ENCODE measurements at regions not wholly inside any gene's neighbourhood (a gene's known extent, or its start where the extent isn't known, plus 50 kb on each side); places are given as distances from the start of the nearest gene placed in this dataset.

GRCh38 chr10:44233561-44234482, 151.1 kb downstream of the CXCL12 start:
- peaks cover 8% of the 10 kb centered on the region for H3K27me3 Mint-ChIP-seq (ENCODE audit: low read depth)
- no peak overlapping the region for H3K4me3 Mint-ChIP-seq

GRCh38 chr10:44217274-44217820, 167.6 kb downstream of the CXCL12 start:
- no peak for DNase-seq
- Mint-ChIP-seq H3K4me3 (no peak overlapping the region), H3K36me3 (ENCODE audit: insufficient read depth) (no peaks in the 10 kb centered on the region), H3K9me3 (peaks cover 14% of the 10 kb centered on the region), H3K4me1 (ENCODE audit: low read depth) (no peaks in the 10 kb centered on the region), H3K27me3 (ENCODE audit: low read depth) (no peaks in the 10 kb centered on the region)
- no peak for ATAC-seq

More at GRCh38 chr10:44233561-44234482, 151.1 kb downstream of the CXCL12 start:
- peaks cover 8% of the 10 kb centered on the region for H3K9me3 Mint-ChIP-seq
- DNase-seq (no peak), ATAC-seq (no peak)
- H3K4me1 Mint-ChIP-seq (ENCODE audit: low read depth), result no peaks in the 10 kb centered on the region
- H3K36me3 Mint-ChIP-seq (ENCODE audit: insufficient read depth), result no peaks in the 10 kb centered on the region

GRCh38 chr10:44216073-44216472, 168.8 kb downstream of the CXCL12 start:
- ATAC-seq, result no peak
- Mint-ChIP-seq H3K9me3 (peaks cover 10% of the 10 kb centered on the region), H3K4me1 (ENCODE audit: low read depth) (no peaks in the 10 kb centered on the region), H3K36me3 (ENCODE audit: insufficient read depth) (no peaks in the 10 kb centered on the region), H3K4me3 (no peak overlapping the region), H3K27me3 (ENCODE audit: low read depth) (no peaks in the 10 kb centered on the region)
- no peak for DNase-seq

- peaks cover 10% of the 10 kb centered on the region for H3K9me3 Mint-ChIP-seq
Observed at GRCh38 chr10:44209811-44210210, 175.1 kb downstream of the CXCL12 start.

GRCh38 chr10:44207160-44207559, 177.7 kb downstream of the CXCL12 start:
- Mint-ChIP-seq H3K27me3 (ENCODE audit: low read depth) (peaks cover 14% of the 10 kb centered on the region), H3K4me1 (ENCODE audit: low read depth) (no peaks in the 10 kb centered on the region), H3K9me3 (no peaks in the 10 kb centered on the region), H3K4me3 (no peak overlapping the region), H3K36me3 (ENCODE audit: insufficient read depth) (no peaks in the 10 kb centered on the region)
- DNase-seq (no peak), ATAC-seq (no peak)

More at GRCh38 chr10:44209811-44210210, 175.1 kb downstream of the CXCL12 start:
- Mint-ChIP-seq H3K36me3 (ENCODE audit: insufficient read depth) (no peaks in the 10 kb centered on the region), H3K4me3 (no peak overlapping the region), H3K4me1 (ENCODE audit: low read depth) (no peaks in the 10 kb centered on the region), H3K27me3 (ENCODE audit: low read depth) (peaks cover 10% of the 10 kb centered on the region)
- no peak for ATAC-seq
- DNase-seq, result no peak

- ATAC-seq, result no peak
- Mint-ChIP-seq H3K4me1 (ENCODE audit: low read depth) (no peaks in the 10 kb centered on the region), H3K36me3 (ENCODE audit: insufficient read depth) (no peaks in the 10 kb centered on the region), H3K27me3 (ENCODE audit: low read depth) (peaks cover 14% of the 10 kb centered on the region), H3K9me3 (no peaks in the 10 kb centered on the region), H3K4me3 (no peak overlapping the region)
- no peak for DNase-seq
Observed at GRCh38 chr10:44206127-44206818, 178.6 kb downstream of the CXCL12 start.

GRCh38 chr10:44205067-44205466, 179.8 kb downstream of the CXCL12 start:
- no peak for DNase-seq
- ATAC-seq, result no peak
- Mint-ChIP-seq H3K36me3 (ENCODE audit: insufficient read depth) (no peaks in the 10 kb centered on the region), H3K4me3 (no peak overlapping the region), H3K9me3 (no peaks in the 10 kb centered on the region), H3K4me1 (ENCODE audit: low read depth) (no peaks in the 10 kb centered on the region), H3K27me3 (ENCODE audit: low read depth) (peaks cover 9% of the 10 kb centered on the region)

GRCh38 chr10:44203535-44203934, 181.4 kb downstream of the CXCL12 start:
- DNase-seq (no peak), ATAC-seq (no peak)
- H3K27me3 Mint-ChIP-seq (ENCODE audit: low read depth), result peaks cover 9% of the 10 kb centered on the region
- no peaks in the 10 kb centered on the region for H3K4me1 Mint-ChIP-seq (ENCODE audit: low read depth)
- H3K36me3 Mint-ChIP-seq (ENCODE audit: insufficient read depth), result no peaks in the 10 kb centered on the region
- no peak overlapping the region for H3K4me3 Mint-ChIP-seq
- H3K9me3 Mint-ChIP-seq, result no peaks in the 10 kb centered on the region

GRCh38 chr10:44202952-44203351, 181.9 kb downstream of the CXCL12 start:
- H3K9me3 Mint-ChIP-seq, result no peaks in the 10 kb centered on the region
- no peak for DNase-seq
- H3K27me3 Mint-ChIP-seq (ENCODE audit: low read depth), result peaks cover 6% of the 10 kb centered on the region
- no peak overlapping the region for H3K4me3 Mint-ChIP-seq
- H3K4me1 Mint-ChIP-seq (ENCODE audit: low read depth), result no peaks in the 10 kb centered on the region
- no peaks in the 10 kb centered on the region for H3K36me3 Mint-ChIP-seq (ENCODE audit: insufficient read depth)
- ATAC-seq, result no peak

GRCh38 chr10:44201656-44202055, 183.2 kb downstream of the CXCL12 start:
- H3K4me1 Mint-ChIP-seq (ENCODE audit: low read depth), result no peaks in the 10 kb centered on the region
- no peak for DNase-seq
- no peaks in the 10 kb centered on the region for H3K36me3 Mint-ChIP-seq (ENCODE audit: insufficient read depth)
- H3K9me3 Mint-ChIP-seq, result no peaks in the 10 kb centered on the region
- no peak overlapping the region for H3K4me3 Mint-ChIP-seq
- ATAC-seq, result no peak
- peaks cover 6% of the 10 kb centered on the region for H3K27me3 Mint-ChIP-seq (ENCODE audit: low read depth)

- no peak overlapping the region for H3K4me3 Mint-ChIP-seq
Observed at GRCh38 chr10:44201011-44201410, 183.9 kb downstream of the CXCL12 start.

GRCh38 chr10:44199991-44200655, 184.8 kb downstream of the CXCL12 start:
- Mint-ChIP-seq H3K27me3 (ENCODE audit: low read depth) (peaks cover 9% of the 10 kb centered on the region), H3K9me3 (no peaks in the 10 kb centered on the region), H3K4me3 (no peak overlapping the region), H3K4me1 (ENCODE audit: low read depth) (no peaks in the 10 kb centered on the region), H3K36me3 (ENCODE audit: insufficient read depth) (no peaks in the 10 kb centered on the region)
- ATAC-seq (no peak), DNase-seq (no peak)

More at GRCh38 chr10:44201011-44201410, 183.9 kb downstream of the CXCL12 start:
- H3K27me3 Mint-ChIP-seq (ENCODE audit: low read depth), result peaks cover 9% of the 10 kb centered on the region
- H3K9me3 Mint-ChIP-seq, result no peaks in the 10 kb centered on the region
- no peaks in the 10 kb centered on the region for H3K36me3 Mint-ChIP-seq (ENCODE audit: insufficient read depth)
- no peak for ATAC-seq
- H3K4me1 Mint-ChIP-seq (ENCODE audit: low read depth), result no peaks in the 10 kb centered on the region
- DNase-seq, result no peak

GRCh38 chr10:44199267-44199666, 185.6 kb downstream of the CXCL12 start:
- no peaks in the 10 kb centered on the region for H3K9me3 Mint-ChIP-seq

GRCh38 chr10:44198780-44199097, 186.2 kb downstream of the CXCL12 start:
- Mint-ChIP-seq H3K27me3 (ENCODE audit: low read depth) (peaks cover 6% of the 10 kb centered on the region), H3K36me3 (ENCODE audit: insufficient read depth) (no peaks in the 10 kb centered on the region), H3K4me3 (no peak overlapping the region), H3K4me1 (ENCODE audit: low read depth) (no peaks in the 10 kb centered on the region), H3K9me3 (no peaks in the 10 kb centered on the region)
- no peak for ATAC-seq
- no peak for DNase-seq

More at GRCh38 chr10:44199267-44199666, 185.6 kb downstream of the CXCL12 start:
- Mint-ChIP-seq H3K4me3 (no peak overlapping the region), H3K36me3 (ENCODE audit: insufficient read depth) (no peaks in the 10 kb centered on the region), H3K27me3 (ENCODE audit: low read depth) (peaks cover 7% of the 10 kb centered on the region), H3K4me1 (ENCODE audit: low read depth) (no peaks in the 10 kb centered on the region)
- no peak for DNase-seq
- no peak for ATAC-seq
